GM12878 (cell line): ENCODE measurements at regions not wholly inside any gene's neighbourhood (a gene's known extent, or its start where the extent isn't known, plus 50 kb on each side); places are given as distances from the start of the nearest gene placed in this dataset.

ENCODE experiments used
- ATAC-seq: fragments of 200-7000 bp; cut with Tn5 transposase; 3 replicates; pipeline ENCODE4 v1.9.1; 2020; ENCODE audit warnings: mild to moderate bottlenecking, moderate library complexity
- BruUV-seq: library from RNA; stranded (reverse); fragments of 400-500 nt; replicated peaks from 2 replicates; lab custom pipeline; 2021; lab: Mats Ljungman, UMichigan
- CTCF ChIA-PET: fragments of 300-600 bp; sonication (Branson Sonifier 250); formaldehyde crosslinking; extraction: SDS; loops from one replicate; lab custom pipeline; 2021; ENCODE audit warnings: inconsistent platforms; lab: Yijun Ruan, JAX
- POLR2A ChIA-PET: fragments of 350-600 bp; formaldehyde crosslinking; extraction: SDS; loops from one replicate; lab custom pipeline; 2021; ENCODE audit warnings: inconsistent platforms; lab: Charles Lee
- RAD21 ChIA-PET: fragments of 300-600 bp; sonication (Branson Sonifier 250); formaldehyde crosslinking; loops from one replicate; lab custom pipeline; 2023; ENCODE audit warnings: antibody characterized with exemption; ENCODE audit not compliant: unreplicated experiment; lab: Charles Lee
- SMC1A ChIA-PET: fragments of 300-600 bp; sonication (Branson Sonifier 250); formaldehyde crosslinking; loops from one replicate; lab custom pipeline; 2023; ENCODE audit not compliant: unreplicated experiment, uncharacterized antibody; lab: Charles Lee
- DNase-seq: peaks from one replicate; pipeline ENCODE4 v3.0.0-alpha.2; 2011; ENCODE audit warnings: low read depth, low spot score
- FAIRE-seq: peaks from 3 replicates; lab custom pipeline; 2011; peaks lifted over from hg19 to GRCh38; lab: Jason Lieb, UNC
- H2AFZ ChIP-seq: 2 replicates; pipeline ENCODE4 v1.6.0; 2011; ENCODE audit warnings: low read depth, low read length, control low read depth; ENCODE audit not compliant: control insufficient read depth
- H3K27ac ChIP-seq: 2 replicates; pipeline ENCODE4 v1.5.1; 2011; ENCODE audit warnings: control low read depth; ENCODE audit not compliant: control insufficient read depth, insufficient read depth
- H3K27me3 ChIP-seq, 2 experiments: replicated peaks in 1 of 2; 2 replicates each; pipeline versions ENCODE4 v1.6.0 to v1.6.1; 2011; ENCODE audit warnings: low read length in 1 of 2; ENCODE audit not compliant: control insufficient read depth in 2 of 2, insufficient read depth in 2 of 2
- H3K36me3 ChIP-seq, 2 experiments: 2 replicates each; pipeline ENCODE4 v1.5.1; 2011; ENCODE audit warnings: low read length in 1 of 2; ENCODE audit not compliant: control insufficient read depth in 2 of 2, insufficient read depth in 2 of 2
- H3K4me1 ChIP-seq: 2 replicates; pipeline ENCODE4 v1.6.1; 2011; ENCODE audit warnings: mild to moderate bottlenecking, low read length, moderate library complexity, mixed read lengths; ENCODE audit not compliant: control insufficient read depth, insufficient read depth
- H3K4me2 ChIP-seq: 2 replicates; pipeline ENCODE4 v1.6.0; 2011; ENCODE audit warnings: control low read depth; ENCODE audit not compliant: control insufficient read depth, insufficient read depth
- H3K4me3 ChIP-seq: fragments of 200-600 bp; sonication (generic); 2 replicates; pipeline ENCODE4 v1.5.1; 2016
- H3K79me2 ChIP-seq: 2 replicates; pipeline ENCODE4 v1.6.0; 2011; ENCODE audit warnings: low read length; ENCODE audit not compliant: control insufficient read depth, insufficient read depth
- H3K9ac ChIP-seq: 2 replicates; pipeline ENCODE4 v1.8.0; 2011; ENCODE audit warnings: low read length, control low read depth, mixed read lengths; ENCODE audit not compliant: control insufficient read depth, insufficient read depth
- H3K9me3 ChIP-seq: replicated peaks from 3 replicates; pipeline ENCODE4 v1.5.1; 2011; ENCODE audit warnings: mild to moderate bottlenecking, low read length; ENCODE audit not compliant: control insufficient read depth, insufficient read depth
- H4K20me1 ChIP-seq: 2 replicates; pipeline ENCODE4 v1.6.0; 2011; ENCODE audit not compliant: control insufficient read depth, insufficient read depth
- BRCA1 ChIP-seq: IDR thresholded peaks from 2 replicates; pipeline ENCODE4 v1.6.1; 2011; ENCODE audit warnings: low read depth, low read length, improper control_type of control experiment
- CREM ChIP-seq: IDR thresholded peaks from 2 replicates; pipeline ENCODE4 v1.6.1; 2014; ENCODE audit warnings: antibody characterized with exemption, low read depth
- HSF1 ChIP-seq: fragments of 150-350 bp; IDR thresholded peaks from 2 replicates; pipeline ENCODE4 v1.6.1; 2014; ENCODE audit warnings: mild to moderate bottlenecking, low read depth, low read length
- MXI1 ChIP-seq: fragments of 150-350 bp; IDR thresholded peaks from 2 replicates; pipeline ENCODE4 v1.6.1; 2011; ENCODE audit warnings: low read depth, mild to moderate bottlenecking, inconsistent platforms, low read length, improper control_type of control experiment
- NFYA ChIP-seq: IDR thresholded peaks from 2 replicates; pipeline ENCODE4 v1.6.1; 2011; ENCODE audit warnings: low read depth, mild to moderate bottlenecking, low read length, improper control_type of control experiment, borderline replicate concordance
- NFYB ChIP-seq: IDR thresholded peaks from 2 replicates; pipeline ENCODE4 v1.6.1; 2011; ENCODE audit warnings: low read depth, mild to moderate bottlenecking, low read length, improper control_type of control experiment, moderate library complexity; ENCODE audit not compliant: insufficient read depth
- NR2C2 ChIP-seq: IDR thresholded peaks from 2 replicates; pipeline ENCODE4 v1.6.1; 2011; ENCODE audit warnings: borderline replicate concordance, low read depth; ENCODE audit not compliant: control insufficient read depth, insufficient read length
- SP1 ChIP-seq: IDR thresholded peaks from one replicate; pipeline ENCODE4 v1.6.1; 2011; ENCODE audit warnings: low read depth, low read length
- SREBF1 ChIP-seq: IDR thresholded peaks from 2 replicates; pipeline ENCODE4 v1.6.1; 2012; ENCODE audit warnings: mild to moderate bottlenecking, low read length
- ZZZ3 ChIP-seq: IDR thresholded peaks from 2 replicates; pipeline ENCODE4 v1.6.1; 2011; ENCODE audit warnings: low read depth; ENCODE audit not compliant: control insufficient read depth, insufficient read length
- WGBS: methylation state at CpG from one replicate; pipeline ENCODE4 v1.1.6; 2016; ENCODE audit warnings: low lambda C conversion rate; ENCODE audit not compliant: insufficient replicate concordance, insufficient coverage; ENCODE audit errors: missing lambda C conversion rate; 5-methylcytosine and 5-hydroxymethylcytosine counted together
- in situ Hi-C: fragments of 300-500 bp; cut with MboI; formaldehyde crosslinking; loops from 9 replicates; pipeline ENCODE4 v1.14.3; 2018; ENCODE audit warnings: mixed read lengths
- intact Hi-C: fragments of 100-400 bp; cut with micrococcal nuclease; formaldehyde crosslinking; loops from one replicate; pipeline ENCODE4 v1.14.2; 2022; ENCODE audit not compliant: unreplicated experiment

GRCh38 chr12:93142881-93143280, 213.8 kb upstream of the EEA1 start:
- ChIA-PET SMC1A (interaction anchor here (0.7 to 13.8 kb wide), 6 partner anchors 11 to 241 kb away, joined by 3 to 209 read pairs (median 10); no protein-coding TSS in a partner anchor), POLR2A (no interaction called here)

More at GRCh38 chr12:93142881-93143280, 213.8 kb upstream of the EEA1 start:
- no TSS peak for BruUV-seq
- RAD21 ChIA-PET = interaction anchor here (1.2 to 2.3 kb wide), 2 partner anchors 18 to 102 kb away, joined by 4 to 12 read pairs; no protein-coding TSS in a partner anchor
- H3K4me1 ChIP-seq = peaks cover 17% of the 10 kb centered on the region
- H2AFZ ChIP-seq = no peak overlapping the region
- no peak overlapping the region for H3K9ac ChIP-seq
- no peaks in the 10 kb centered on the region for H3K36me3 ChIP-seq
- DNase-seq = no peak
- in situ Hi-C loops = no loop called here
- TF ChIP-seq SREBF1 (no peak), HSF1 (no peak), MXI1 (no peak), ZZZ3 (no peak), BRCA1 (no peak), NFYB (no peak), SP1 (no peak), NFYA (no peak), NR2C2 (no peak), CREM (no peak)
- H3K27ac ChIP-seq = no peak overlapping the region
- no peaks in the 10 kb centered on the region for H4K20me1 ChIP-seq
- no peaks in the 10 kb centered on the region; the same call in 2 of the 3 replicates for H3K9me3 ChIP-seq
- no peak overlapping the region for H3K4me2 ChIP-seq
- WGBS = 95% methylated on average over 3 of the region's 3 CpGs
- H3K27me3 ChIP-seq = no peaks in the 10 kb centered on the region
- FAIRE-seq = no peak
- ATAC-seq = no peak
- H3K79me2 ChIP-seq = no peaks in the 10 kb centered on the region
- CTCF ChIA-PET = interaction anchor here (0.7 to 9.0 kb wide), 7 partner anchors 12 to 1006 kb away, joined by 3 to 86 read pairs (median 5); no protein-coding TSS in a partner anchor
- H3K4me3 ChIP-seq = no peak overlapping the region
- intact Hi-C loops = no loop called here
